Fibroblast of pulmonary artery (primary cell): ENCODE measurements at regions not wholly inside any gene's neighbourhood (a gene's known extent, or its start where the extent isn't known, plus 50 kb on each side); places are given as distances from the start of the nearest gene placed in this dataset.

Experiments used
- DNase-seq: peaks from one replicate; pipeline ENCODE4 v3.0.0-alpha.2; 2010; ENCODE audit warnings: low read depth
- H3K4me3 ChIP-seq: replicated peaks from 2 replicates; pipeline ENCODE4 v1.5.1; 2011; ENCODE audit warnings: low read depth, mild to moderate bottlenecking, control low read depth, low read length, moderate library complexity
- CTCF ChIP-seq: IDR thresholded peaks from 2 replicates; pipeline ENCODE4 v1.5.1; 2011; ENCODE audit warnings: mild to moderate bottlenecking, control low read depth, low read length, inconsistent platforms; ENCODE audit errors: missing control alignments

- no peak for DNase-seq
- TF ChIP-seq CTCF = no peak
- H3K4me3 ChIP-seq = no peak overlapping the region
These were observed 433.5 kb downstream of the DHX35 start for GRCh38 chr20:39395478-39396291.

- no peak for TF ChIP-seq CTCF
- no peak for DNase-seq
These were observed 432.3 kb downstream of the DHX35 start for GRCh38 chr20:39394461-39394860.

GRCh38 chr20:39390186-39390585, 428.0 kb downstream of the DHX35 start:
- H3K4me3 ChIP-seq = no peak overlapping the region
- no peak for DNase-seq
- TF ChIP-seq CTCF = no peak

More at GRCh38 chr20:39394461-39394860, 432.3 kb downstream of the DHX35 start:
- H3K4me3 ChIP-seq = no peak overlapping the region

- TF ChIP-seq CTCF = no peak
- no peak overlapping the region for H3K4me3 ChIP-seq
- DNase-seq = no peak
These were observed 419.5 kb downstream of the DHX35 start for GRCh38 chr20:39381595-39381994.

GRCh38 chr20:39378776-39379175, 416.6 kb downstream of the DHX35 start:
- no peak for TF ChIP-seq CTCF
- no peak for DNase-seq
- no peak overlapping the region for H3K4me3 ChIP-seq

GRCh38 chr20:39376788-39377187, 414.6 kb downstream of the DHX35 start:
- DNase-seq = no peak
- no peak overlapping the region for H3K4me3 ChIP-seq
- TF ChIP-seq CTCF = no peak

- no peak overlapping the region for H3K4me3 ChIP-seq
- DNase-seq = no peak
- no peak for TF ChIP-seq CTCF
These were observed 402.2 kb downstream of the DHX35 start for GRCh38 chr20:39364320-39364719.
